Breast epithelium (tissue), 3 donors: ENCODE measurements at regions not wholly inside any gene's neighbourhood (a gene's known extent, or its start where the extent isn't known, plus 50 kb on each side); places are given as distances from the start of the nearest gene placed in this dataset.

Experiments
- CTCF ChIP-seq, 3 donors: fragments of 450-650 bp; IDR thresholded peaks; one replicate each; pipeline ENCODE4 v1.5.1; 2016 to 2017; ENCODE audit warnings: antibody characterized with exemption in 3 of 3, mild to moderate bottlenecking in 3 of 3, moderate library complexity in 3 of 3
- POLR2A ChIP-seq: fragments of 450-650 bp; IDR thresholded peaks from one replicate; pipeline ENCODE4 v1.6.1; 2016; ENCODE audit warnings: antibody characterized with exemption, mild to moderate bottlenecking, moderate library complexity
- POLR2AphosphoS5 ChIP-seq, 3 donors: sonication (generic); formaldehyde crosslinking; IDR thresholded peaks; one replicate each; pipeline ENCODE4 v1.6.1; 2017; ENCODE audit warnings: antibody characterized with exemption in 3 of 3

DNA sequence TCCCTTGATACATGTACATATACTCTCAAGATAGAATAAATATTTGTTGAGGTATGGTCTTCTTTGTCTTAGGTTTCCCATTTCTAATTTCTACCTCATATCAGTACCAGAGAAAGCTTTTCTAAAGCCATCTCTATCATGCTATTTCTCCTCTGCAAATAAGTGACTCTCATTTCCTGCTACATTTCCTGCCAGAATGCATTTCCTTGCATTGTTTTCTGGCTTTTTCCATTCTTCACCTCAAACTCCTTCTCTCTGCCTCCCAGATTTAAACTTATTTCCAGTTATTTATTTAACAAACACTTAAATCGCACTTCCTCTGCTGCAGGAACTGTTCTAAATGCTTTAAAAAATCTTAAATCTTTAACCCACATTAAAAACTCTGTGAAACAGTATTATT is 74.4 kb upstream of the STMND1 start:
- no peak for TF ChIP-seq CTCF (IDR thresholded peaks at IDR 0.05)
- no peak for TF ChIP-seq POLR2A
- TF ChIP-seq POLR2AphosphoS5 (IDR thresholded peaks at IDR 0.05): no peak
